SIG-M5 (cell line): ENCODE measurements at regions not wholly inside any gene's neighbourhood (a gene's known extent, or its start where the extent isn't known, plus 50 kb on each side); places are given as distances from the start of the nearest gene placed in this dataset.
"Not testable (repeated sequence)": the region's sequence is repeated elsewhere in the genome, so short reads cannot be mapped to it uniquely, and the experiment has no call there.

Experiments used
- DNase-seq: peaks from one replicate; lab custom pipeline; 2025; lab: John Stamatoyannopoulos, UW

GRCh38 chr1:222239130-222239529, 308.8 kb downstream of the HHIPL2 start:
- DNase-seq, result no peak

GRCh38 chr1:222234351-222234750, 313.6 kb downstream of the HHIPL2 start:
- DNase-seq, result no peak

GRCh38 chr1:222233444-222234158, 314.3 kb downstream of the HHIPL2 start:
- no peak for DNase-seq

GRCh38 chr1:222232842-222233241, 315.1 kb downstream of the HHIPL2 start:
- DNase-seq, result no peak

- no peak for DNase-seq
These were observed 318.1 kb downstream of the HHIPL2 start for GRCh38 chr1:222229672-222230312.

- no peak for DNase-seq
These were observed 322.6 kb downstream of the HHIPL2 start for GRCh38 chr1:222225316-222225691.

GRCh38 chr1:222224636-222225315, 323.1 kb downstream of the HHIPL2 start:
- DNase-seq, result no peak

GRCh38 chr1:222224156-222224555, 323.7 kb downstream of the HHIPL2 start:
- DNase-seq, result no peak

GRCh38 chr1:222223010-222223409, 324.9 kb downstream of the HHIPL2 start:
- DNase-seq, result no peak

GRCh38 chr1:222216255-222216754, 331.6 kb downstream of the HHIPL2 start:
- no peak for DNase-seq

- DNase-seq, result no peak
These were observed 337.1 kb downstream of the HHIPL2 start for GRCh38 chr1:222210776-222211175.

GRCh38 chr1:222204475-222204874, 343.4 kb downstream of the HHIPL2 start:
- DNase-seq, result no peak

GRCh38 chr1:222202831-222203230, 345.1 kb downstream of the HHIPL2 start:
- DNase-seq, result no peak

- no peak for DNase-seq
These were observed 351.2 kb downstream of the HHIPL2 start for GRCh38 chr1:222196736-222197135.

- no peak for DNase-seq
These were observed 351.6 kb downstream of the HHIPL2 start for GRCh38 chr1:222196288-222196687.

- no peak for DNase-seq
These were observed 352.0 kb downstream of the HHIPL2 start for GRCh38 chr1:222195857-222196256.

GRCh38 chr1:222189218-222189617, 358.7 kb downstream of the HHIPL2 start:
- no peak for DNase-seq

GRCh38 chr1:222187566-222188332, 360.2 kb downstream of the HHIPL2 start:
- DNase-seq, result no peak

- no peak for DNase-seq
These were observed 365.3 kb downstream of the HHIPL2 start for GRCh38 chr1:222182641-222183040.

GRCh38 chr1:222181191-222181590, 366.7 kb downstream of the HHIPL2 start:
- DNase-seq, result no peak

- DNase-seq, result not testable (repeated sequence)
These were observed 370.4 kb downstream of the HHIPL2 start for GRCh38 chr1:222177496-222177895.

GRCh38 chr1:222171005-222171404, 376.9 kb downstream of the HHIPL2 start:
- no peak for DNase-seq
